ENCODE measurements at regions not wholly inside any gene's neighbourhood (a gene's known extent, or its start where the extent isn't known, plus 50 kb on each side); places are given as distances from the start of the nearest gene placed in this dataset.

DNA sequence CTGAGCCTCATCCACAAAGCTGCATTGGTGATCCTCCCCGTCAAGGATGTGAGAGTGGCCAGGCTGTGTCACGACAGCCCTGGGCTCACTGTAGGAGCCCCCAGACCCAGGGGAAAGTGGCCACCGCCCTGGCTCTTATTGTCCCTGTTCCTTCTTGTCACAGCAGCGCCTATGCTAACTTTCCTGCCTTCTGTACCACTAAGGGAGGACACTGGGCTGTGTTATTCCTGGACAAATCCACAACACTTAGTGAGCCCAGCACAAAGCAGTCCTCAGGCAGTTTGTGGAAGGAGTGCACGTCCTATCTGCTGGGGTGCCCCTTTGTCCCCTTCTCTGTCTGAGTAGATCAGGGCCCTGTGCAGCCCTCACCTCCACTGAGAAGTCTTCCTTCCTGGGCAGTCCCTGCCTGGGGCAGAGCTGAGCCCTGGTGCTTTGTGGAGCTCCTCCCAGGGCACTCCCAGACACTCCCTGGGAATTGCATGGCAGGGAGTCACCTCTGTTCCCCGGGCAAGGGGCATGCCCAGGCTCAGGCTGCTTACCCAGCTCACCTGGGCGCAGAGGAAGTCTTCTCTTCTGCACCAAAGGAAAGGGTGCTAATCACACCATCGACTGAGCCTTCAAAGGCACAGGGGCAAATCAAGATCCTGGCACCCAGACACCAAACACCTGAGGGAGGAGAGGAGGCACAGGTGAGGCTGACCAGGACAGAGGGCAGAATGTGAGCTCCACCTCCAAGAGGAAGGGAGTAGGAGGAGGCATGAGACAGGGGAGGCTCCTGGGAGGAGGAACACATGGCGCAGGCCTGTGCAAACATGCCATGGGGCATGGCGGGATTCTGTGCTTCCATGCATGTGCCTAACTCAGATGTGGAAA is 138.7 kb downstream of the KLF13 start:
- no peaks in the 10 kb centered on the region for H3K9me3 ChIP-seq (ENCODE audit: low read length)
- no peak overlapping the region for H2AFZ ChIP-seq (ENCODE audit: low read length)
- no peaks in the 10 kb centered on the region for H3K79me2 ChIP-seq (ENCODE audit: insufficient read depth, low read length)
- FAIRE-seq (no peak), ATAC-seq (no peak; the same call in 2 of the 3 replicates), DNase-seq (ENCODE audit: low spot score) (no peak)
- POLR2A ChIA-PET = no interaction called here
- no peaks in the 10 kb centered on the region for H4K20me1 ChIP-seq (ENCODE audit: insufficient read depth, low read length)
- H3K4me3 ChIP-seq (replicated peaks in 1 of 3; ENCODE audit: insufficient read depth in 1 of 3, low read depth in 2 of 3, low read length in 3 of 3) = no peak overlapping the region
- H3K27ac ChIP-seq (ENCODE audit: extremely low read length, insufficient read depth, low read length) = no peak overlapping the region
- H3K36me3 ChIP-seq (replicated peaks in 1 of 2; ENCODE audit: control insufficient read depth in 1 of 2, insufficient read depth in 2 of 2, low read length in 2 of 2) = no peaks in the 10 kb centered on the region
- TF ChIP-seq, protein P1, sequence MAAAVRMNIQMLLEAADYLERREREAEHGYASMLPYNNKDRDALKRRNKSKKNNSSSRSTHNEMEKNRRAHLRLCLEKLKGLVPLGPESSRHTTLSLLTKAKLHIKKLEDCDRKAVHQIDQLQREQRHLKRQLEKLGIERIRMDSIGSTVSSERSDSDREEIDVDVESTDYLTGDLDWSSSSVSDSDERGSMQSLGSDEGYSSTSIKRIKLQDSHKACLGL (CRISPR knock-in tag; IDR thresholded peaks at IDR 0.05) = no peak
- TF ChIP-seq, protein P2, sequence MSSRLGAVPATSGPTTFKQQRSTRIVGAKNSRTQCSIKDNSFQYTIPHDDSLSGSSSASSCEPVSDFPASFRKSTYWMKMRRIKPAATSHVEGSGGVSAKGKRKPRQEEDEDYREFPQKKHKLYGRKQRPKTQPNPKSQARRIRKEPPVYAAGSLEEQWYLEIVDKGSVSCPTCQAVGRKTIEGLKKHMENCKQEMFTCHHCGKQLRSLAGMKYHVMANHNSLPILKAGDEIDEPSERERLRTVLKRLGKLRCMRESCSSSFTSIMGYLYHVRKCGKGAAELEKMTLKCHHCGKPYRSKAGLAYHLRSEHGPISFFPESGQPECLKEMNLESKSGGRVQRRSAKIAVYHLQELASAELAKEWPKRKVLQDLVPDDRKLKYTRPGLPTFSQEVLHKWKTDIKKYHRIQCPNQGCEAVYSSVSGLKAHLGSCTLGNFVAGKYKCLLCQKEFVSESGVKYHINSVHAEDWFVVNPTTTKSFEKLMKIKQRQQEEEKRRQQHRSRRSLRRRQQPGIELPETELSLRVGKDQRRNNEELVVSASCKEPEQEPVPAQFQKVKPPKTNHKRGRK (CRISPR knock-in tag; IDR thresholded peaks at IDR 0.05) = no peak
- TF ChIP-seq ZNF260 (CRISPR knock-in tag; IDR thresholded peaks at IDR 0.05; ENCODE audit: borderline replicate concordance, low read depth) = no peak
- TF ChIP-seq, protein P3, sequence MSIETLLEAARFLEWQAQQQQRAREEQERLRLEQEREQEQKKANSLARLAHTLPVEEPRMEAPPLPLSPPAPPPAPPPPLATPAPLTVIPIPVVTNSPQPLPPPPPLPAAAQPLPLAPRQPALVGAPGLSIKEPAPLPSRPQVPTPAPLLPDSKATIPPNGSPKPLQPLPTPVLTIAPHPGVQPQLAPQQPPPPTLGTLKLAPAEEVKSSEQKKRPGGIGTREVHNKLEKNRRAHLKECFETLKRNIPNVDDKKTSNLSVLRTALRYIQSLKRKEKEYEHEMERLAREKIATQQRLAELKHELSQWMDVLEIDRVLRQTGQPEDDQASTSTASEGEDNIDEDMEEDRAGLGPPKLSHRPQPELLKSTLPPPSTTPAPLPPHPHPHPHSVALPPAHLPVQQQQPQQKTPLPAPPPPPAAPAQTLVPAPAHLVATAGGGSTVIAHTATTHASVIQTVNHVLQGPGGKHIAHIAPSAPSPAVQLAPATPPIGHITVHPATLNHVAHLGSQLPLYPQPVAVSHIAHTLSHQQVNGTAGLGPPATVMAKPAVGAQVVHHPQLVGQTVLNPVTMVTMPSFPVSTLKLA (IDR thresholded peaks at IDR 0.05) = peak; percentile 65
- no peak for TF ChIP-seq ZSCAN12 (CRISPR knock-in tag; IDR thresholded peaks at IDR 0.05)
- TF ChIP-seq THYN1 (CRISPR knock-in tag; IDR thresholded peaks at IDR 0.05; ENCODE audit: borderline replicate concordance, low read depth) = no peak
- no peak for TF ChIP-seq ZSCAN20 (CRISPR knock-in tag; IDR thresholded peaks at IDR 0.05; ENCODE audit: borderline replicate concordance)
- TF ChIP-seq, protein P4, sequence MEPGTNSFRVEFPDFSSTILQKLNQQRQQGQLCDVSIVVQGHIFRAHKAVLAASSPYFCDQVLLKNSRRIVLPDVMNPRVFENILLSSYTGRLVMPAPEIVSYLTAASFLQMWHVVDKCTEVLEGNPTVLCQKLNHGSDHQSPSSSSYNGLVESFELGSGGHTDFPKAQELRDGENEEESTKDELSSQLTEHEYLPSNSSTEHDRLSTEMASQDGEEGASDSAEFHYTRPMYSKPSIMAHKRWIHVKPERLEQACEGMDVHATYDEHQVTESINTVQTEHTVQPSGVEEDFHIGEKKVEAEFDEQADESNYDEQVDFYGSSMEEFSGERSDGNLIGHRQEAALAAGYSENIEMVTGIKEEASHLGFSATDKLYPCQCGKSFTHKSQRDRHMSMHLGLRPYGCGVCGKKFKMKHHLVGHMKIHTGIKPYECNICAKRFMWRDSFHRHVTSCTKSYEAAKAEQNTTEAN (CRISPR knock-in tag; conservative IDR thresholded peaks at IDR 0.05) = no peak
- TF ChIP-seq PAX8 (CRISPR knock-in tag; IDR thresholded peaks at IDR 0.05; ENCODE audit: borderline replicate concordance) = no peak
- no peaks in the 10 kb centered on the region for H3K4me1 ChIP-seq (ENCODE audit: insufficient read depth, low read length)
- H3K4me2 ChIP-seq (ENCODE audit: low read depth, low read length) = no peak overlapping the region
- in situ Hi-C loops (cut with HindIII; ENCODE audit: extremely low pct_ligation_motif_present, low pct_unique_long_range_greater_than_20kb) = no loop called here
- BruUV-seq (replicated peaks) = no TSS peak
- H3K9ac ChIP-seq (ENCODE audit: insufficient read depth, low read depth, low read length) = no peak overlapping the region
- H3K27me3 ChIP-seq (ENCODE audit: control insufficient read depth in 1 of 2, insufficient read depth in 2 of 2, low read length in 2 of 2) = peaks cover 0 to 51% of the 10 kb centered on the region in 2 experiments; a peak in 4 of 5 replicates
- CTCF ChIA-PET (ENCODE audit: low intra/inter-chr PET ratio, low total read pairs) = no interaction called here
- intact Hi-C loops (cut with micrococcal nuclease; ENCODE audit: unreplicated experiment) = no loop called here
- 13% methylated on average over 6 of the region's 10 CpGs for WGBS (ENCODE audit: low lambda C conversion rate)

Measured in HepG2 (cell line).